Aorta (tissue), 5 donors: ENCODE measurements at regions not wholly inside any gene's neighbourhood (a gene's known extent, or its start where the extent isn't known, plus 50 kb on each side); places are given as distances from the start of the nearest gene placed in this dataset.
A peak's percentile ranks its signal among the peaks of the same experiment; 100 is the strongest.

Experiments
- ATAC-seq: fragments of 200-7000 bp; cut with Tn5 transposase; one replicate; pipeline ENCODE4 v1.9.1; 2022; ENCODE audit warnings: moderate library complexity; ENCODE audit not compliant: low FRiP score
- DNase-seq, 2 donors: peaks; one replicate each; pipeline ENCODE4 v3.0.0-alpha.2; 2020
- H3K27ac ChIP-seq, 2 donors: one replicate each; pipeline ENCODE4 v1.5.1; 2013; ENCODE audit warnings: low read length in 2 of 2, mild to moderate bottlenecking in 2 of 2, moderate library complexity in 2 of 2, control low read depth in 1 of 2, inconsistent platforms in 1 of 2, low read depth in 1 of 2
- H3K27me3 ChIP-seq, 2 donors: one replicate each; pipeline ENCODE4 v1.6.1; 2013; ENCODE audit warnings: control low read depth in 1 of 2, low read length in 1 of 2, mild to moderate bottlenecking in 1 of 2, moderate library complexity in 1 of 2; ENCODE audit not compliant: insufficient read depth in 2 of 2, control insufficient read depth in 1 of 2
- H3K36me3 ChIP-seq, 2 donors: one replicate each; pipeline ENCODE4 v1.6.1; 2013; ENCODE audit warnings: control low read depth in 1 of 2, low read length in 1 of 2, mild to moderate bottlenecking in 1 of 2; ENCODE audit not compliant: insufficient read depth in 2 of 2, control insufficient read depth in 1 of 2
- H3K4me1 ChIP-seq, 2 donors: one replicate each; pipeline ENCODE4 v1.6.1; 2013; ENCODE audit warnings: low read length in 2 of 2, control low read depth in 1 of 2, mild to moderate bottlenecking in 1 of 2, moderate library complexity in 1 of 2; ENCODE audit not compliant: insufficient read depth in 2 of 2, control insufficient read depth in 1 of 2
- H3K4me3 ChIP-seq, 2 donors: one replicate each; pipeline ENCODE4 v1.5.1; 2013; ENCODE audit warnings: low read length in 2 of 2, control low read depth in 1 of 2, mild to moderate bottlenecking in 1 of 2
- H3K9me3 ChIP-seq: one replicate; pipeline ENCODE4 v1.6.1; 2013; ENCODE audit warnings: mild to moderate bottlenecking, low read length; ENCODE audit not compliant: control insufficient read depth
- WGBS, 2 donors: extraction: QIAGEN DNeasy Blood & Tissue Kit; methylation state at CpG; one replicate each; pipeline ENCODE4 v1.1.7; 2013; 5-methylcytosine and 5-hydroxymethylcytosine counted together
- intact Hi-C, 2 donors: fragments of 100-400 bp; cut with DNase I; formaldehyde crosslinking; loops; one replicate each; pipeline versions ENCODE4 v1.14.2 to v1.15.0; 2022
- donor health status: healthy with polysubstance abuse.
- donor health status: Bipolar disorder and iron deficiency.
- donor health status: DM: no; HTN: no; CAD: no.
- donor health status: DM: no; HTN: no; CAD: no.
- donor health status: DM: yes; HTN: yes; CAD: no.

DNA sequence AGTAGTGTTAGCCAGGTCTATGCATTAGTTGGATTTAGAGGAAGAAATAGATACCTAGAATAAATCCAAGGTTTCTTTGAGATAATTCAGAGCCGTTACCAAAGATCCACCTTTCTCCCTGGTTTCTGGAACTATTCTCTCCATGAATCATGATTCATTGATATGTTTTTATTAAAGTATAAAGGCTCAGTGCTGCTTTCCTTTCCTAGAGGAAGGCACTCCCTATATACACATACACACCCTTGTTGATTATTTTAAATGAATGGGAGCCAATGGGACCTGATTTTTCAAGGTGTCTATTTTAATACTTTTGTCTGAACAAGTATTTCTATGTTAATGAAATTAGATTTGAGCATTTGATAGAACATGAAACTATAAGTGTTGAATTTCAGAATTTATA, 146.8 kb upstream of the SPRY1 start:
- ATAC-seq (no peak), DNase-seq (no peak)
- intact Hi-C loops: no loop called here
- Histone ChIP-seq H3K4me1 (peaks cover 2% of the 10 kb centered on the region in 2 donors), H3K4me3 (no peak overlapping the region), H3K27me3 (no peaks in the 10 kb centered on the region), H3K27ac (no peak overlapping the region), H3K9me3 (no peaks in the 10 kb centered on the region), H3K36me3 (no peaks in the 10 kb centered on the region)
- 29 to 52% methylated on average over 1 of the region's 1 CpG for WGBS, 2 donors

DNA sequence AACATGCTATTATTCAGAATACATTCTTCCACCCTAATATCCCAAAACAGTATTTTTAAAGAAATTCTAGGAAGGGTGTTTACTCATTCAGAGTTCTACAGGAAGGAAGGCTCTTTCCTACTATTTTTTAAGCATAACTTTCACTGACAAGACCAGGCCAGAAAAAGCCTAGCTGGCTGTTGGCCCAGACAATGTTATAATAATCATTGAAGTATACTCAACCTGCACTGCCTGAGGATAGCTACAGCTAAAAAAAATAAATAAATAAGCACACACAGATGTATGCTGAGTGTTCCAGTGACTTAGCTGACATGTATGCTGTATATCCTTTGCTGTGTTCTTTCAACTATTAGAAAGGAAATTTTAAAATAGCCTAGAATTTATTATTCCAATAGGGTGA, 145.8 kb upstream of the SPRY1 start:
- Histone ChIP-seq H3K4me3 (no peak overlapping the region), H3K9me3 (no peaks in the 10 kb centered on the region), H3K4me1 (peaks cover 2% of the 10 kb centered on the region in 2 donors), H3K36me3 (no peaks in the 10 kb centered on the region), H3K27me3 (no peaks in the 10 kb centered on the region), H3K27ac (no peak overlapping the region)
- intact Hi-C loops: no loop called here
- ATAC-seq (peak; percentile 71), DNase-seq (peak in 1 of 2 donors; percentile 60)

GRCh38 chr4:123255971-123256370, 140.6 kb upstream of the SPRY1 start:
- Histone ChIP-seq H3K9me3 (no peaks in the 10 kb centered on the region), H3K4me3 (no peak overlapping the region), H3K36me3 (no peaks in the 10 kb centered on the region), H3K4me1 (peaks cover 0 to 7% of the 10 kb centered on the region in 2 donors), H3K27ac (no peak overlapping the region), H3K27me3 (no peaks in the 10 kb centered on the region)
- no peak for ATAC-seq
- no peak for DNase-seq
- intact Hi-C loops: no loop called here
- WGBS, 2 donors: 92 to 93% methylated on average over 6 of the region's 6 CpGs

DNA sequence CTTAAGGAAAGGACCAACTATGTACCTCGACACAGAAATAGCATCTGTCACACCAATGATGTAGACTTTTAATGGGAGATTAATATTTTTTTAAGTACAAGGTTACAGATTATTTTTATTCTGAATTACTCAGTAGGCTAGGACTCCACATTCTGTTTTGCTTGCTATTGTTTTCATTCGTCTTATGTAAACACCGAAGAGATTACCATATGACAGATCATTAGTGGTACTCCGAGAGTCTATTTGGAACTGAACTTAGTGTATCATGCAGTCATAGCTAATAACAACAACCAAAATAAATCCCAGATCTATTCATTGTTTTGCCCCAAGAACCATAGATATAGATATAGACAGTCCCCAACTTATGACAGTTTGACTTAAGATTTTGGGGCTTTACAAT, 139.7 kb upstream of the SPRY1 start:
- Histone ChIP-seq H3K9me3 (no peaks in the 10 kb centered on the region), H3K4me1 (peaks cover 0 to 7% of the 10 kb centered on the region in 2 donors), H3K36me3 (no peaks in the 10 kb centered on the region), H3K4me3 (no peak overlapping the region), H3K27ac (no peak overlapping the region), H3K27me3 (no peaks in the 10 kb centered on the region)
- 25 to 28% methylated on average over 4 of the region's 4 CpGs for WGBS, 2 donors
- ATAC-seq (no peak), DNase-seq (no peak)
- intact Hi-C loops: no loop called here

DNA sequence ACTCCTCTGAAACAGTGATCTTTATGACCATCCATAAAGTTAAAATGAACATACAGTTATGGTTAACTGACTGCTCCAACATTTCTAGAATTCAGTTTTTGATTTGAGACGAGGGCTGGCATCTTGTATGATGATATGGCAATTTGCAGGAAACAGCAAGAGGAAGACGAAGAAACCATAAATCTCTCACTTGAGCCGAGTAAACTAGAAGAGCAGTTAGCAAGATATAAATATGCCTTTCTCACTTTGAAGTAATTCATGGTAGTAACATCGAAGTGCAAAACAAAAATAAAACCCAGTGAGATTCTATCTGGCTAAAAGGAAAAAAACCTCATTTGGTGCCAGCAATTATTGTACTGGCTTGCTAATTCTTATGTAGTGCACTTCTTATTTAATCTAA, 139.0 kb upstream of the SPRY1 start:
- no peak for DNase-seq
- H3K4me3 ChIP-seq: no peak overlapping the region

GRCh38 chr4:123259676-123260646, 136.6 kb upstream of the SPRY1 start:
- Histone ChIP-seq H3K9me3 (no peaks in the 10 kb centered on the region), H3K27me3 (no peaks in the 10 kb centered on the region), H3K4me3 (no peak overlapping the region), H3K4me1 (peaks cover 0 to 7% of the 10 kb centered on the region in 2 donors), H3K36me3 (no peaks in the 10 kb centered on the region), H3K27ac (peak overlapping the region in 1 of 2 donors; percentile 47)
- WGBS, 2 donors: 3 to 12% methylated on average over 2 of the region's 2 CpGs
- intact Hi-C loops: no loop called here
- ATAC-seq (no peak), DNase-seq (peak in 1 of 2 donors; percentile 30)

More for the DNA sequence above, 139.0 kb upstream of the SPRY1 start:
- Histone ChIP-seq H3K27ac (peak overlapping the region in 1 of 2 donors; percentile 22), H3K27me3 (no peaks in the 10 kb centered on the region), H3K4me1 (peaks cover 0 to 7% of the 10 kb centered on the region in 2 donors), H3K36me3 (no peaks in the 10 kb centered on the region), H3K9me3 (no peaks in the 10 kb centered on the region)
- 23 to 41% methylated on average over 4 of the region's 4 CpGs for WGBS, 2 donors
- no peak for ATAC-seq
- intact Hi-C loops: no loop called here

- H3K36me3 ChIP-seq: no peaks in the 10 kb centered on the region
- intact Hi-C loops: no loop called here
- ATAC-seq: no peak
- H3K27ac ChIP-seq: no peak overlapping the region
- 88 to 89% methylated on average over 5 of the region's 5 CpGs for whole genome bisulfite sequencing, 2 donors
- no peaks in the 10 kb centered on the region for H3K27me3 ChIP-seq
- no peaks in the 10 kb centered on the region for H3K9me3 ChIP-seq
- H3K4me1 ChIP-seq: peaks cover 0 to 7% of the 10 kb centered on the region in 2 donors
- DNase-seq: no peak
- H3K4me3 ChIP-seq: no peak overlapping the region
These were observed 135.9 kb upstream of the SPRY1 start for GRCh38 chr4:123260653-123261052.

DNA sequence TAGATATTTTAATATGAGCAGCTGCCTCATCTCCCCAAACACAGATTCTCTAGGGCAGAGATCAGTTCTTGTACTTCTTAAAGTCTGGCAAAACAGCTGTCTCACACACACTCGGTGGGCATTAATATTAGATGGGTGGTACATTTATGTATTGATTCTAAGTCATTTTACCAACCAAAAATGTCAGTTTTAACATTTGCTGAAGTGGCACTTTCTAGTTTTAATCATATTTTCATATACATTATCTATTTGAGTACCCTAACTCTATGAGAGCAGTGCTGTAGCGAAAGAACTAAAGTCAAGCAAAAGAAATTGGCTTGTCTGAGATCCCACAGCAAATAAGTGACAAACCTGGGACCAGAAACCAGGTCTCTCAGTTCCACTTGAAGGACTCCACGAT, 134.5 kb upstream of the SPRY1 start:
- Histone ChIP-seq H3K9me3 (no peaks in the 10 kb centered on the region), H3K36me3 (no peaks in the 10 kb centered on the region), H3K27me3 (no peaks in the 10 kb centered on the region), H3K27ac (no peak overlapping the region), H3K4me1 (peaks cover 0 to 7% of the 10 kb centered on the region in 2 donors), H3K4me3 (no peak overlapping the region)
- 95 to 96% methylated on average over 3 of the region's 3 CpGs for WGBS, 2 donors
- ATAC-seq: no peak
- DNase-seq: no peak
- intact Hi-C loops: no loop called here

DNA sequence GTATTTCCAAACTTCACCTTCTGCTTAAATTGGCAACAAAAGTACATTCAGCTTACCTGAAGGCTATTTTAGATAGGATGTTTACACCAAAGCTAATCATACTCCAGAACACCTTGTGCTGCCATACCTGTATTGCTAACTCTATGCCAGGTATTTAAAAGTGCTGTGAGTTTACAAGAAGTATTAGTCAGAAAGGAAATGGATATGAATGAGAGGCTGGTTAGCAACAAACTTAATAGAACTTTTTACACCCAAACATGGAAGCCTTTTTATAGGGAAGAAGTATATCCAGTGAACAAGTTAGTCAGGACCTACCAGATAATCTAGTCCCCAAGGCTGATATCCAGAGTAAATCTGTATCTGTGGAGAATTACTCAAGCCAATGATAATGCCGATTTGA, 131.2 kb upstream of the SPRY1 start:
- no peak overlapping the region for H3K4me3 ChIP-seq
- H3K4me1 ChIP-seq: no peaks in the 10 kb centered on the region
- WGBS, 2 donors: 93 to 97% methylated on average over 1 of the region's 1 CpG
- DNase-seq (no peak), ATAC-seq (no peak)
- intact Hi-C loops: no loop called here
- H3K9me3 ChIP-seq: no peaks in the 10 kb centered on the region
- no peaks in the 10 kb centered on the region for H3K27me3 ChIP-seq
- no peaks in the 10 kb centered on the region for H3K36me3 ChIP-seq
- no peak overlapping the region for H3K27ac ChIP-seq
